ENCODE measurements at regions not wholly inside any gene's neighbourhood (a gene's known extent, or its start where the extent isn't known, plus 50 kb on each side); places are given as distances from the start of the nearest gene placed in this dataset.

DNA sequence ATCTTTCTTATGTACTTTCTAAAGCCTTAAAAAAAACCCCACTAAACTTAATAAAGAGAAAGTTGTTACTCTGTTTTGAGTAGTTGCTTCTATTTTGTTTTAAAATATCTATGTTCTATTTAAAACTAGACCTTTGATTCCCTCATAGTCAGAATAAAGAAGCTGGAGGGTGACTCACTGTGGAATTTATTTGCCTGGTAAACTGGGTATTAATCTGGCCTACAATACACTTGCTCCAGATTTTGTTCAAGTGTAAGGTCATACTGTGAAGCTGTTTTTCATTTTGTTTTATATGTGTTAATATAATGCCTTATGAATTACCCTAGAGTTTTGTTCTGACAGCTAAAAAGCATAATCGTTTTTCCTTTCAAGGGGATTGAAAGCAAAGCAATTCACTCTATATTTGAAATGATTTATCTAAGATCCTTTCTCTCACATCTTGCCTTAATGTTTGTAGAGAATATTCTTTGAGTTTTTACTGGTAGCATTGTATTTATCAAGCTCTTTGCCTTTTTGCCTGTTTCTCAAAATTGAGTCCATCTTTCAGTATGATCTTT is 277.4 kb upstream of the PITX2 start:
- no peak for DNase-seq

DNA sequence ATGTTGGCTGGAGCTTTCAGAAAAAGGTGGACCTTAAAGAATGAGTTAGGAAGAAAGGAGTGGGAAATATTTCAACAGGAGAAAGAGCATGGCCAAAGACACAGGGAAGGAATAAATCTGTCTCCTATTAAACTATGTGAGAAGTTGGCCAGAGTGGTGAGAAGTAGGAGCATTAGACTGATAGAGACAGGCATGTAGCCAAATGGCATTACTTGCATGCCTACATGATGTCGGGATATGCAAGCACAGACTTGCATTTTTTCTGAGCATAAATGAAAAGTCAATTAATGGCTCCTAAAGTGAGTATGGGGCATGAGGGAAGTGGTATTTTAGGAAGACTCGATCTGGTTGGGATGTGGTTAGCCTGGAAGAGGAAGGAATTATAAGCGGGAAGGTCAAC is 279.6 kb upstream of the PITX2 start:
- no peak for DNase-seq

DNA sequence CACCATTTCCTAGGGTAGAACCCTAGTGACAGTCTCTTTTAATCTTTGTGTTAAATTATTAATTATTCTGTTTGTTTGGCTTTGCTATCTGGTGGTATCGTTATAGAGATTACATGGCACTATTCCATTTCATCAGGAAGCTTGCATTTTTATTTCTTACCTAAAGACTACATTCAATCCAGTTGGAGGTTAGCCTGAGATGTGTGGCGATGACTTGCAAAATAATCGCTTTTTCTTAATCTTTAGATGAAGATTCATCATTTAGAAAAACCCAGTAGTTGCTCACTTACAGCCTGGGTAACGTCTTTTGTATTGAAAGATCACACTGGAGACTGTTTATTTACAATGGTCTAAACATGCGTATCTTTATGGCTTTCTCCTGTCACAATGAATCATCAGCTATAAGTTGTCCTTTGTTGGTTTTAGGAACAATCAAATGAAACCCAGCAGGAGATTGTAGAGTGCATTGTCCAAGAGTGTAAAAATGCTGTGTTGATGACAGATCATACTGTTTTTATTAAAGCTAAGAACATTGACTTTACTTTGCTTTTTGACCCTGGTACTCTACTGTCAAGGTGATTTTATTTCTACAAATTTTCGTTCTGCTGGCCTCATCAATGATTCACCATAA is 281.7 kb upstream of the PITX2 start:
- no peak for DNase-seq

DNA sequence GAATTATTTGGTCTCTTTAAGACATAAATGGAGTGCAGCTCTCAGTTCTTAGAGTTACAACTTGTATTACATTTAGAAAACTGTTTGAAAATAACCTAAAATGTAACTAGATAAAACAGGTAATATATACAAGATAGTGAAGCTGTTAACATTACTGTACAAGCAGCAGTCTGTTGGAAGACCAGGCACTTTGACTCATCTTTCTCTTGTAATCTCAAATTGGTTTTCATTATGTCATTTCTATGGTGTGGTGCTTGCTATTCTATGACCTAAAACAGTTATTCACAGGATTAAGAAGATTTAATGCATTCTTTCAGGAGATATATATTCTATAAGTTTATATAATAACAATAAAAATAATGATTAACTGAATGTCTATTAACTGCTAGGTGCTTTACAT is 282.5 kb upstream of the PITX2 start:
- no peak for DNase-seq

DNA sequence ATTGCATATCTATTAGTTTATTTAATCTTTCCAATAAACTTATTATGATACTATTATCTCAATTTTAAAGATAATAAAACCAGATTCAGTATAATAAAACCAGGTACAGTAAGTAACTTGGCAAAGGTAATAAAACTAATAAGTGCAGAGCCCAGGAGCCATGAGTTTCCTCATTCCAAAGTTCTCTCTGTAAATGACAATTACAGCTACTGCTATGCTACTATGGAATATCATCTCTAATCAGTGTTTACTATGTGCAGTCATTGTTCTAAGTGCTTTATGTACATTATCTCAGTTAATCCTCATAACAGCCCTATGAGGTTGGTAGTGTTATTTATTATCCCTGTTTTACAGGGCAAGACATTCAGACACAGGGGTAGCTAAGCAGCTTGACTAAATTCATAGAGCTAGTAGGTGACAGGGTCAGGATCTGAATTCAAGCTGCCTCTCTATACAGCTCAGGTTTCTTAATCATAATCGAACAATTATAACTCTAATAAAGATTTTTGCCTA is 285.0 kb upstream of the PITX2 start:
- DNase-seq, result no peak

DNA sequence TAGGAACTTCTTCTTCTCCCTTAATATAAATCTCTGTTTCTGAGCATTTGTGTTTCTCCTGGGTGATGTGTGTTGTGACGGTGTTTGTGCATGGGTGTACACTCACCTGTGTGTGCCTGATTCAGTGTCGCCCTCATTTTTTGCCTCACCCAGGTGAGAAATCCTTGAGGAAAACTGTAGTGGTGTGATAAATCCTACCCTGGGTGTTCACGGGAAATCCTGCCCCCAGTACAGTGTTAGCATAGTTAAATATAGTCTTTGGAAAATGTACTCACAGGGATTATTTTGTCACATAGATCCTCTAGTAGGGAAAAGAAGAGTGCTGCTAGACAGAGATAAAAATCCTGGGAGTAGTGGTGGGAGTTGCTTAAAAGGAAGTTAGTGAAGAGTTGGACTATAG is 291.9 kb upstream of the PITX2 start:
- no peak for DNase-seq

DNA sequence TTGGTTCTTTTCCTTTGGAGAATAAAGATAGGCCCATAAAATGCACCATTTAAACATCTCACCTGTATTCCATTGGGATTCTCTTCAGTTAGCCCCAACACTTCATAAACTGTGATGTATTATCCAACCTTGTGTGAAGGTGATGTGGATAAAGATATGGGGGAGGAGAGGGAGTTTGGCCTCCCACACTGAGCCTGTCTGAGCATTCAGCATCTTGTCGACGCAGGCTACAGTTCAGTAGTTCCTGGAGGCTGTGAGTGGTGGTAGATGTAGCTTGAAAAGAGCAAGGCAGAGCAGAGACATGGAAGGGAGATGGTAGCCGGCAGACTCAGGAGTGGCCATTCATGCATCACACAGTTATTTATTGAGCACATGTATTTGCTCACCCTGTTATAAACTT is 292.4 kb upstream of the PITX2 start:
- no peak for DNase-seq

DNA sequence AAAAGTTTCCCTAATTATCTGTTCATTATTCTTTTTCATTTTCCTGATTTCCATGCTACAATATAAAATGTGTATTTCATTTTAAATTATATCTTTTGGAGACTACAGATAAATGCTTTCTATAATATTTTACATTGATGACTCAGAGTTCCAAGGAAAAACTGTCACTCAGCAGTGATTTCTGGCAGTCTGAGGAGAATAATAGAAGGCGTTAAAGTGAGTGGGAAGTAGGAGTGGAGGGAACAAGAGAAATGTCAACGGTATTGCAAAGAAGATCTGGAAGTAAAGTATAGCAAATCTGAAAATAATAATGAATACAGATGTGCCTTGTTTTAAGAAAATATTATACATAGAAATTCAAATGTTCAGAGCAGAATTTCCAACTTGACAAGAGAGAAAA is 293.6 kb upstream of the PITX2 start:
- DNase-seq, result no peak

DNA sequence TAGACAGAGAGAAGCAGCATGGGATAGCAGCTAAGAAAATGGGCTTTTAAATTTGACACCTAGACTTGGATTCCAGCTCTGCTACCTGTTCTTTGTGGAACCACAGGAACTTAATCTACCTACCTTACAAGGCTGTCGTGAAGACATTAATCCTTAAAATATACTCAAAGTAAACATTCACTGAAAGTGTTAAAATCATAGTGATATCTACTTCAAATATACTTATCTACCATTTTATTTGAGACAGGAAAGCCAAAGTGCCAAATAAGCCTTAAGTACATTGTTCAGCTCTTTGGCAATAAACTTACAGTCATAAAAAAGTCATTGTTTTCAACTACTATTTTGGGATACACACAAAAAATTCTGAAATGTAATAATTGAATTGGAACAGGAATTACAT is 295.0 kb upstream of the PITX2 start:
- DNase-seq, result no peak

DNA sequence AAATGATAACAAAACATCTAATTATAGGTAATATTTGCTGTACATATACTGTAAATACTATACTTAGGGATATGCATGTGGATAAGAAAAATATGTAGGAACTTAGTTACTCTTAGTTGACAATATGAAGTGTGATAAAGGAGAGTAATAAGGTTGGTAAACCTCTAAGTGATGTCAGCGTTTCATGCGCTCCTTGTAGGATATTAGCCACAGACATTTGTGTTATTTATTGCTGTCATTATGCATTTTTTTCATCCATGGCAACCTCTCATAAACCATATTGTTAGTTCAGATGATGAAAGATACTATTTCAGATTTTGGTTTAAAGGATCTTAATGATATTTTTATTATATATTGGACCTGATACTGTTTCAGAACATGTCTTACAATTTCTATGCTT is 298.1 kb upstream of the PITX2 start:
- DNase-seq, result no peak

DNA sequence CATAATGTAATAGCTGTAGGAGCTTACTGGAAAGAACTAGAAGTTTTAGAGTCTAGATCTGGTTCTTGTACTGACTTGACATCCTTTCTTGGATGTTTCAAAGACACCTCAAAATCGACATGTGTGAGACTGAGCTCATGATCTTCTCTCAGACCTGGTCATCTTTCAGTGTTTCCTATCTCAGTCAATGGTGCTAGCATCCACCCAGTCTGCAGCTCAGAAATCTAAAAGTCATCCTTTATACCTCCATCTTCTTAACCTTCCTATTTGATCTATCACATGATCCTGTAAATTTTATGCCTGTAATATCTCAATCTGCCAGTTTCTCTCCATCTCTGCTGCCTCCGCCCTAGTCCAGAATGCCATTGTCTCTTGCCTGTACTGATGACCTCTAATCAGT is 301.9 kb upstream of the PITX2 start:
- no peak for DNase-seq

DNA sequence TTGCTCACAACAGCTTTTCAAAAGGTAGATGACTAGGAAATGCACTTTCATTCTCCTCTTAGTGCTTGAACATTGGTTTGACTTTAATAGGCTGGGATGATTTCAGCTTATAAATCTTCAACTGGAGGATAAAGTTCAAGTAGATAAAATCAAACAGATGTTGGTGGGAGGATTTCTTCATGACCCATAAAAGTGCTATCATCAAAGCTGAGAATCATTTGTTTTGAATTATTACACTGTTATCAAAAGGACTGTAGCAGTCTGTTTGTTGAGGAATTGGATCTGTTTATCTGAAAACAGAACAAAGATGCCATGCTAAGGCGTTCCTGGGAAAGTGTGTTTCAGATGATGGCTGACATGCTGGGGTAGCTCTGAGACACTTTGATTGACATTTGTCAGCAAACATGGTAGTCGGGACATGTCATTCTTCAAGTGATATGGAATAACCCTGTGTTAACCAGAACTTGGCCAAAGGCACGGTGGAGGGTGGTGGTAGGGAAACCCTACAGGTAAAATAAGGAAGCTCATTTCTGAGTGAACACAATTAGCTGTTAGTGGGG is 304.0 kb upstream of the PITX2 start:
- DNase-seq, result no peak

DNA sequence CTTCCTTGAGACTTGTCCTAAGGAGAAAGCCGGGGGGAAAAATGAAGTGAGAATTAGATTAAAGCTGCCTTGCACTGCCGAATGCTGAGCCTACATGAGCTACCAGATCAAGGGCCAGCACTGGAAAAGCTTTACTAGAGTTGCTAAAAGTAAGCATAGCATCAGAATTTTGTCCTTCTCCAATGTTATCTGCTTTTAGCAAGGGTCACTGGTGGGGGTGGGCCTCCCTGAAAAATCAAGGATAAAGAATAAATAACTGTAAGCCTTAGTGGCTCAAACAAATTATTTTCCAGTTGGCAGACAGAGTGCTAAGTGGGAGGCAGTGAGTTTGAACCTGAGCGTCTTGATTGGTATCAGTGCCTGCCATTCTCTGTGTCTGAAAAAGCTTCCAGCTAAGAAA is 310.5 kb upstream of the PITX2 start:
- no peak for DNase-seq

DNA sequence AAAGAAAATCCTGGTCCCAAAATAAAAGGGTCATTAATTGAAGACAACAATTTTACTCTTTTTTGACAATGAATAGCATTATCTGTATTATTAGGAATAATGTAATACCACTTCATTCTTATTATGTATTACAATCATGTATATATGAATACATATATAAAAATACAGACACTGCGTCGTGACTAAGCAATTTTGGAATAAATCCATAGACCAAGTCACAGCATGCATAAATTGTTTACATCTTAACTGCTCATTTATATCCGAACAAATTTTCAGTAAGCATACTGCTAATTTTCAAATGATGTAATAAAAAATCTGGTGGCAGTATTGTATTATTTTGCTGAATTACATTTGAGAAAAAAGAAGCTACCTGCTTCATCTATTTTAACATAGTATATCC is 321.6 kb upstream of the PITX2 start:
- no peak for DNase-seq

DNA sequence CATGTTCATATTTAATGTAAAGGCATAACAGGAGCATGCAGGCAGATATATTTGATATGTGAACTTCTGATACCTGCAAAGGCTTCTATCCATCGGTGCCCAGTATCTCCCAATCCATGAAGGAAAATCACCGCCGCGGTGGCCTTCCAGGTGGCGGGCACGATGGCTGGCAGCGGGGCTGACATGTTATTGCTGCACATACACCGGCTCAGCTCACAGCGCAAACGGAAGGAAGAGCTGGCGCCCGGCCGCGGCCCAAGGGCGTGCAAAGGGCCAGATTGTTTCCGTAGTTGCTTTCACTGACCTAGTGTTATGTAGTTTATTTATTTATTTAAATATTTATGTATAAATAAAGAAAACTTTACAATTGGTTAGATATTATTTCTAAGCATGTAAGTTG is 322.7 kb upstream of the PITX2 start:
- DNase-seq, result no peak

DNA sequence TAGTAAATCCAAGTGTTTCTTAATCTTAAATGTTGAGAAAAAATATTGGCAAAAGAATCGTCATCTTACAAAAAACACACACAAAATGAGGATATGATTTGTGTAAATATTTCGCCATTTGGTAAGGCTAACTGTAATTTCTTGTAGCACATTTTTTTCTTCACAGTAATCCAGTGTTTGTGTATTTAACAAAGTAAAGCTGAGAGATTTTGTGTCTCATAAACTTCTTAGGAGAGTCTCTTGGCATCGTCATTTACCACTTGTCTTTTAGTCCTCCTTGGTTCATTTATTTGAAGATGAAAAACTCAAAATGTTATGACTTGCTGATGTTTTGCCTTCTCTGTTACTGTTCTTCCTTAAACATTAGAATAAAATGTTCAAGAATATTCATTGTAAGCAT is 326.7 kb upstream of the PITX2 start:
- no peak for DNase-seq

DNA sequence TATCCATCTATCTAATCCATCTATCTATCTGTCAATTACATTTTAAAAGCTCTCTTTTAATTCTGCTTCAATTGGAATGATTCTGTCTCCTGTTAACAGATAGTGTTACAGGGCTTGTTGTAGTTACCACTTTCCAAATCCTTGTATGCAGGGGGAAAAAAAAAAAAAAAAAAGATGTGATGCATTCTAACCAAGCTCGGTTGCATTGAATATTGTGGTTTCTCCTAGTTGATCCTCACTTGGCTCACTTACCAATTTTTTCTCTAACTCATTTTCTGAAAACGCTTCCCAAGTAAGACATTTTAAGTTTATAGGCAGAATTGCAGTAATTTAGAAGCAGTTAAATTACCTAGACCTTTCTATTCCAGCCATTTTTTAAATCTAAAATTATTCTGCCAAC is 327.9 kb upstream of the PITX2 start:
- no peak for DNase-seq

DNA sequence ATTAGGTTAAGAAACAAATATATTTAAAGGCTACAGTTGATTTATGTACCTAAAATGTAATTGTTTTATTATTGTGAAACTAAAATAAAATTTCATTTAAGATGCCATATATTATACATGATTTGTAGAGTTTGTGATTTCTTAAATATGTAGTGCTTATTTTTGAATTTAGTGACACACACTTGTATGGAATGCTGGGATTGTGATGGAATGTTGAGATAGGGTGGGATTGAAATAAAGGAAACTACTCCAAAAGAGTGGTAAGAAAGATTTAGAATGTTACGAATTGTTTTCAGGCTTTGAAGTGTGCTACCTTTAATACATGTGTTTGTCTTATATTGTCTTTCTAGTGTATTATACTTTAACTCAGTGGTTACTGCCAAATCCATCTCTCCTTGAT is 330.3 kb upstream of the PITX2 start:
- no peak for DNase-seq

DNA sequence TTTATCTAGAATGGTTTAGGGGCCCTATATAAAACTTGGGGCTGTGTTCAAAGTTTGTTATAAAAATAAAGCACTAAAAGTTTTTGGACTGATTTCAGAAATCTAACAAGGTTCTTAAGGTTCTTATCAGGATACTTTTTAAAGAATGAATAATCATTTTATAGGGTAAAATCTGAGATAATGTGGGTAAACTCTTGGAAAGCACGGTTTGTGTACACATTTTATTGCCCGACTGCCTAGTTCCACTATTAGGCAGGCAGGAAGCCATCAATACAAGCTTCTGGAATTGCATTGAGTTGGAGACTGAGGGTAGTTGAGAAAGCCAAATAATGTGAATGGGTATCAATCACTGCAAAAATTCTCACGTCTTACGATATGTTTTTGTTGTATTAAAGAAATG is 331.0 kb upstream of the PITX2 start:
- no peak for DNase-seq

DNA sequence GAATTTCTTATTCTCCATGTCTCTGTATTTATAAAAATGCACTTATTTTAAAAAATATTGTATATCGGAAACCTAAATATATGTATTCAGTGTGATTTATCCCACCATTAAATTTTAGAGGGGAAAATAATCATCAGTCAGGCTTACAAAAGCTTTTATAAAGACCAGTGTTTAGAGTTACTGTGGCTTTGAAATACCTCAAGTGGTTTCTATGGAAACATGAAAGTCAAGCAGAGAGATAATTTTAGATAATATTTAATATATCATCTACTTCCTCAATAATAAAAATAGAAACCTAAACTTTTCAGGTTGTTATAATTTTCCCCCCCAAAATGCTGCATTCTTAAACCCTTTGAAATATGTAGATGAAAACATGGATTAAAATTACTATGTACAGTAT is 332.9 kb upstream of the PITX2 start:
- no peak for DNase-seq

DNA sequence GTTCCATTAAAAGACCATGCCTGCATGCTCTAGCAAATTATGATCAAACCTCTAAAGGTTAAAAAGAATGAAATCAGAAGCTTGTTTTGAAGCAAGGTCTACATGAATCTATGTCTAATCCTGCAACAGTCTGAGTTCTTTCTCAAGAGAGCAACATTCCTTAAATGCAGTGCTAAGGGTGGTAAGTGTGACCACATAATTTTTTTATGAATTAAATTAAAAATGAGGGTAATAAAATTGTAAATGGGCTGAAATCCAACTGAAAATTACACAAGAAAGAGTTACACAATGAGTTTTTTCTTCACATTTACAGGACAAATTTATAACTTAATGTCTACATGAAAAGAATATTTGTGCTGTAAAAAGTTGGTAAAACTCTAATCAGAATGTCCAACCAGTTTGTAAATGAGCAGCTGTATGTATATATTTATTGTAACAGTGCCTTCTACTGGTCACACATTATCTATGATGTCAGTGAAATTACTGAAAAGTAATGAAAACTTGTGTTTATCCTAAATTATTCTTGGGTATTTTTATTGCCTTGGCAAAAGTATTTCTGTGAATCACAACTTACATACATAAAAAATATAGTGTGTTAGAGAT is 336.3 kb upstream of the PITX2 start:
- DNase-seq, result no peak

DNA sequence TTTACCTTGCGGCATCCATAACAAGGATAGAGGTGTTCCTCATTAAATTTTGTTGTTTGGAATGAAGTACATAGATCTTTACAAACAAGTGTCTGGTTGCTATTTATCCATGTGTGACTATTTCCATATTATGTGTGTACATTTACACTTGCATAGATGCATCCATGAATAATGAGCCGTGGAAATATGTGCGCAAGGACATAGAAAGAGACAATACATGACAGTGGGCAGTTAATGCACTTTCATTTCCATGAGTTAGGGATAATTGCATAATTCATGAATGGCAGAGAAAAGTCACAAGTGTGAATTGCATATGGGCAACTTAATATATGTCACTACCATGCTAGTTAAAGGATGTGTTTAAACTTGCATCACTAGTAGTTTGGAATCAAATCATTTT is 338.2 kb upstream of the PITX2 start:
- DNase-seq, result no peak

DNA sequence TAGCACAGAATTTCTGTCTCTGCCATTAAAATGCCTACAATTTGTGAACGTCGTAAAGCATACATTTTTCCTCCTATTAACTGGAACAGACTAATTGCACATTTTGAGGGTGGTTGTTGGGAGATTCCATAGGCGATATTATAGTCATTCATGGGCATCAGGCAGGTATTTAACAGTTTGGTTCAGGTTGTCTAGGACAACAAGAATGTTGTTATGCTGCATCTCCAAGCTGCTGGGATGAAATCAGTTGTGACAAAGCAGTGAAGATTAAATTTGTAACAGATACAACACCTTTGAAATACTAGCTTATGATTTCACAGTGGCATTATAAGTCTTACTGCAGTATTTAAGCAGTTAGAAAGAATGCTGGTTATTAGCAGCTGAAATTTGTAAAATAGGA is 339.7 kb upstream of the PITX2 start:
- DNase-seq, result no peak

DNA sequence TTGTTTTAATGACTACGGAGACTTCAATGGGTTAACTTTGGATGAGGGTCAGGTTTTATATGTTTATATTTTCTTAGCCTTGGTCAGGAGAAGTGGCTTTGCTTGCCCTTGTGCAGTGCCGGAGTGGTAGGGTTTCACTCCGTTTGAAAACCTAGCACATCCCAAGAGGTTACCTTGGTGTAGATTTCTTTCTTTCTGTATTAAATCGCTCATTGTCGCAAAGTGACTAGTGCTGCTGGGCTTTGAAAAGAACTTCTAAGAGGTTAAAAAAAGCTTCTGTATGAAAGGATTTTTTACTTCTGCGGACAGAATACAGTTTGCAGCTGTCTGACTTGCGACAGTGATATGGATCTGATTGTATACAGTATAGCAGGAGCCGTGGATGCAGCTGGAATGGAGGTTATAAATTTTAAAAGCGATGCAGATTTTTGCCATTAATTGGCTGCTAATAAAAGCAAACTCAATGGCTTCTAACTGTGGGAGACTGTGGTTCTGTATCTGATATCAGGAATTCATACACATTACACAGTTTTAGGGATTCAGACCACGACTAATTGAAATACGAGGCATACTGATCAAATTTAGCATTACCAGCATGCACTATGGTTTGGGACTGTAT is 340.9 kb upstream of the PITX2 start:
- DNase-seq, result no peak

All from NCI-H1048 (cell line).